ENCODE measurements at regions not wholly inside any gene's neighbourhood (a gene's known extent, or its start where the extent isn't known, plus 50 kb on each side); places are given as distances from the start of the nearest gene placed in this dataset.

GRCh38 chr2:83686863-83687262, 772.2 kb downstream of the SUCLG1 start:
- TF ChIP-seq CTCF (IDR thresholded peaks at IDR 0.05; ENCODE audit: poor library complexity) = no peak
- TF ChIP-seq EZH2 (IDR thresholded peaks at IDR 0.05; ENCODE audit: borderline replicate concordance) = no peak
- TF ChIP-seq EZH2phosphoT487 (IDR thresholded peaks at IDR 0.05; ENCODE audit: low read depth, severe bottlenecking, unreplicated experiment) = no peak
